ENCODE measurements at regions not wholly inside any gene's neighbourhood (a gene's known extent, or its start where the extent isn't known, plus 50 kb on each side); places are given as distances from the start of the nearest gene placed in this dataset.
A peak's percentile ranks its signal among the peaks of the same experiment; 100 is the strongest.

- no peak for TF ChIP-seq POLR2AphosphoS5 (IDR thresholded peaks at IDR 0.05; ENCODE audit: low read depth, low read length)
- Histone ChIP-seq H3K27me3 (ENCODE audit: control insufficient read depth, insufficient read depth, low read length) (no peaks in the 10 kb centered on the region), H3K27ac (ENCODE audit: low read length) (no peak overlapping the region), H3K36me3 (ENCODE audit: control insufficient read depth, insufficient read depth, low read length) (no peaks in the 10 kb centered on the region), H3K4me3 (ENCODE audit: low read depth in 2 of 2, low read length in 2 of 2) (no peak overlapping the region), H3K4me1 (ENCODE audit: control insufficient read depth, insufficient read depth, low read length) (no peaks in the 10 kb centered on the region), H3K9me3 (ENCODE audit: control insufficient read depth, insufficient read depth, low read depth, low read length) (no peaks in the 10 kb centered on the region)
- ChIA-PET POLR2A (no interaction called here), CTCF (no interaction called here)
- intact Hi-C loops (cut with micrococcal nuclease; ENCODE audit: unreplicated experiment): no loop called here
- in situ Hi-C loops (cut with HindIII; ENCODE audit: low pct_unique_long_range_greater_than_20kb, low sequenced_read_pairs): no loop called here
- no peak for DNase-seq (ENCODE audit: low read depth, low spot score)
- no TSS peak for BruUV-seq (replicated peaks)
- ATAC-seq: no peak
Measured at GRCh38 chr21:22561946-22562345, 1563.7 kb downstream of the NCAM2 start.

- POLR2A ChIA-PET: no interaction called here
- Histone ChIP-seq H3K4me1 (ENCODE audit: control insufficient read depth, insufficient read depth, low read length) (no peaks in the 10 kb centered on the region), H3K4me3 (ENCODE audit: low read depth in 2 of 2, low read length in 2 of 2) (no peak overlapping the region), H3K9me3 (ENCODE audit: control insufficient read depth, insufficient read depth, low read depth, low read length) (no peaks in the 10 kb centered on the region), H3K27ac (ENCODE audit: low read length) (no peak overlapping the region), H3K36me3 (ENCODE audit: control insufficient read depth, insufficient read depth, low read length) (no peaks in the 10 kb centered on the region), H3K27me3 (ENCODE audit: control insufficient read depth, insufficient read depth, low read length) (no peaks in the 10 kb centered on the region)
- intact Hi-C loops (cut with micrococcal nuclease; ENCODE audit: unreplicated experiment): no loop called here
- DNase-seq (ENCODE audit: low read depth, low spot score) (no peak), ATAC-seq (no peak)
- BruUV-seq (replicated peaks): no TSS peak
- in situ Hi-C loops (cut with HindIII; ENCODE audit: low pct_unique_long_range_greater_than_20kb, low sequenced_read_pairs): no loop called here
- CTCF ChIA-PET: no interaction called here
- TF ChIP-seq, protein P1, sequence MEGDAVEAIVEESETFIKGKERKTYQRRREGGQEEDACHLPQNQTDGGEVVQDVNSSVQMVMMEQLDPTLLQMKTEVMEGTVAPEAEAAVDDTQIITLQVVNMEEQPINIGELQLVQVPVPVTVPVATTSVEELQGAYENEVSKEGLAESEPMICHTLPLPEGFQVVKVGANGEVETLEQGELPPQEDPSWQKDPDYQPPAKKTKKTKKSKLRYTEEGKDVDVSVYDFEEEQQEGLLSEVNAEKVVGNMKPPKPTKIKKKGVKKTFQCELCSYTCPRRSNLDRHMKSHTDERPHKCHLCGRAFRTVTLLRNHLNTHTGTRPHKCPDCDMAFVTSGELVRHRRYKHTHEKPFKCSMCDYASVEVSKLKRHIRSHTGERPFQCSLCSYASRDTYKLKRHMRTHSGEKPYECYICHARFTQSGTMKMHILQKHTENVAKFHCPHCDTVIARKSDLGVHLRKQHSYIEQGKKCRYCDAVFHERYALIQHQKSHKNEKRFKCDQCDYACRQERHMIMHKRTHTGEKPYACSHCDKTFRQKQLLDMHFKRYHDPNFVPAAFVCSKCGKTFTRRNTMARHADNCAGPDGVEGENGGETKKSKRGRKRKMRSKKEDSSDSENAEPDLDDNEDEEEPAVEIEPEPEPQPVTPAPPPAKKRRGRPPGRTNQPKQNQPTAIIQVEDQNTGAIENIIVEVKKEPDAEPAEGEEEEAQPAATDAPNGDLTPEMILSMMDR (IDR thresholded peaks at IDR 0.05): no peak
- TF ChIP-seq SIN3A (IDR thresholded peaks at IDR 0.05; ENCODE audit: borderline replicate concordance, insufficient read depth, low read depth, low read length) (no peak), TCF7L2 (IDR thresholded peaks at IDR 0.05; ENCODE audit: low read depth, low read length) (no peak), POLR2AphosphoS5 (IDR thresholded peaks at IDR 0.05; ENCODE audit: low read depth, low read length) (no peak), REST (IDR thresholded peaks at IDR 0.05; ENCODE audit: insufficient read depth in 1 of 2, low read depth in 2 of 2, low read length in 1 of 2) (no peak)
Measured at GRCh38 chr21:22573834-22574233, 1575.6 kb downstream of the NCAM2 start.

GRCh38 chr21:22575165-22575584 is 1577.0 kb downstream of the NCAM2 start:
- Histone ChIP-seq H3K4me1 (ENCODE audit: control insufficient read depth, insufficient read depth, low read length) (no peaks in the 10 kb centered on the region), H3K4me3 (ENCODE audit: low read depth in 2 of 2, low read length in 2 of 2) (no peak overlapping the region), H3K36me3 (ENCODE audit: control insufficient read depth, insufficient read depth, low read length) (no peaks in the 10 kb centered on the region), H3K27me3 (ENCODE audit: control insufficient read depth, insufficient read depth, low read length) (no peaks in the 10 kb centered on the region), H3K27ac (ENCODE audit: low read length) (no peak overlapping the region), H3K9me3 (ENCODE audit: control insufficient read depth, insufficient read depth, low read depth, low read length) (no peaks in the 10 kb centered on the region)
- TF ChIP-seq POLR2AphosphoS5 (IDR thresholded peaks at IDR 0.05; ENCODE audit: low read depth, low read length): no peak
- TF ChIP-seq, protein P1 (IDR thresholded peaks at IDR 0.05): peak; percentile 35
- TF ChIP-seq REST (IDR thresholded peaks at IDR 0.05; ENCODE audit: insufficient read depth in 1 of 2, low read depth in 2 of 2, low read length in 1 of 2): no peak
- CTCF ChIA-PET: interaction anchor here (0.6 kb wide), 1 partner anchor 1499 kb away, joined by 3 read pairs; no protein-coding TSS in a partner anchor
- POLR2A ChIA-PET: no interaction called here
- in situ Hi-C loops (cut with HindIII; ENCODE audit: low pct_unique_long_range_greater_than_20kb, low sequenced_read_pairs): no loop called here
- BruUV-seq (replicated peaks): no TSS peak
- DNase-seq (ENCODE audit: low read depth, low spot score) (no peak), ATAC-seq (no peak)
- intact Hi-C loops (cut with micrococcal nuclease; ENCODE audit: unreplicated experiment): no loop called here

Data from Panc1 (cell line).